T47D (cell line): ENCODE measurements at regions not wholly inside any gene's neighbourhood (a gene's known extent, or its start where the extent isn't known, plus 50 kb on each side); places are given as distances from the start of the nearest gene placed in this dataset.

Source experiments
- DNase-seq, 2 experiments: peaks; one replicate each; pipeline versions ENCODE4 v3.0.0 to v3.0.0-alpha.2; 2011 to 2012; ENCODE audit warnings: low read depth in 1 of 2, low spot score in 1 of 2
- JUND ChIP-seq: IDR thresholded peaks from 2 replicates; pipeline ENCODE4 v1.6.1; 2012; ENCODE audit warnings: low read depth
- in situ Hi-C: cut with HindIII; loops from 2 replicates; pipeline ENCODE4 v1.10.0; 2016; ENCODE audit warnings: low sequenced_read_pairs, low pct_unique_long_range_greater_than_20kb

GRCh38 chr6:747921-748320, 55.0 kb upstream of the EXOC2 start:
- TF ChIP-seq JUND, result no peak
- in situ Hi-C loops, result no loop called here
- no peak for DNase-seq

DNA sequence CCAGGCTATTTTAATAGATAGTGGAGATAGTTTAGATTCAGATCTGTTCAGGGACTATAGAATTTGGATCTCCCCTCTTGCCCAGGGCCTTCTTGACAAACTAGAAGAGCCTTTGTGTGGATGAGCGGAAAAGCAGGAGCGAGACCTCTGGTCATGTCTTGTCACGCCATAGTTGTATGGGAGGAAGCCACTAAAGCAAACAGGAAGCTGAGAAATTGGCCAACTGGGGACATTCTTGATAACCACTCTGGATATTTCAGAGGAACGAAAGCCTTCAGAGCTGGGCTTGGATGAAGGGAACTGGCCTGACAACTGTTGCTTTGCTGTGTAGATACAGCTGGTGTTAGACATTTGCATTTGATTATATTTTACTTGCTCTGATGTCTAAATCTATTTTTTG, 54.1 kb upstream of the EXOC2 start:
- TF ChIP-seq JUND, result no peak
- DNase-seq, result no peak
- in situ Hi-C loops, result no loop called here

GRCh38 chr6:744666-745353, 51.9 kb upstream of the EXOC2 start:
- no peak for TF ChIP-seq JUND
- in situ Hi-C loops, result no loop called here
- peak in 1 of 2 experiments; percentile 4 for DNase-seq

- in situ Hi-C loops, result no loop called here
- no peak for DNase-seq
- no peak for TF ChIP-seq JUND
Observed at GRCh38 chr6:743320-744096, 50.6 kb upstream of the EXOC2 start.
